ENCODE measurements at regions not wholly inside any gene's neighbourhood (a gene's known extent, or its start where the extent isn't known, plus 50 kb on each side); places are given as distances from the start of the nearest gene placed in this dataset.

GRCh38 chr6:40302856-40303454 lies 284.2 kb downstream of the LRFN2 start:
- H3K27me3 ChIP-seq (replicated peaks; ENCODE audit: insufficient read depth, low read depth, low read length, poor library complexity): no peaks in the 10 kb centered on the region
- ChIA-PET CTCF (no interaction called here), POLR2A (ENCODE audit: low non-redundant PET) (no interaction called here)
- H3K36me3 ChIP-seq (ENCODE audit: insufficient read depth, low read length, poor library complexity, severe bottlenecking): no peaks in the 10 kb centered on the region
- intact Hi-C loops (cut with micrococcal nuclease; ENCODE audit: unreplicated experiment): no loop called here
- H3K4me1 ChIP-seq (ENCODE audit: insufficient read depth, low read length, poor library complexity, severe bottlenecking): no peaks in the 10 kb centered on the region
- DNase-seq (ENCODE audit: low spot score): no peak
- BruUV-seq (replicated peaks): no TSS peak
- H3K4me3 ChIP-seq (ENCODE audit: low read depth, low read length, poor library complexity, severe bottlenecking): no peak overlapping the region
- TF ChIP-seq EZH2 (IDR thresholded peaks at IDR 0.05; ENCODE audit: borderline replicate concordance, low read depth, low read length, poor library complexity, severe bottlenecking) (no peak), CTCF (conservative IDR thresholded peaks at IDR 0.05; ENCODE audit: low read depth, low read length) (no peak)
- H3K9me3 ChIP-seq (ENCODE audit: low read depth, low read length, poor library complexity, severe bottlenecking): peaks cover 5% of the 10 kb centered on the region
- H3K27ac ChIP-seq (ENCODE audit: low read depth, low read length, poor library complexity, severe bottlenecking): no peak overlapping the region

- Histone ChIP-seq H3K36me3 (ENCODE audit: insufficient read depth, low read length, poor library complexity, severe bottlenecking) (no peaks in the 10 kb centered on the region), H3K4me3 (ENCODE audit: low read depth, low read length, poor library complexity, severe bottlenecking) (no peak overlapping the region), H3K27ac (ENCODE audit: low read depth, low read length, poor library complexity, severe bottlenecking) (no peak overlapping the region), H3K9me3 (ENCODE audit: low read depth, low read length, poor library complexity, severe bottlenecking) (peaks cover 12% of the 10 kb centered on the region), H3K27me3 (replicated peaks; ENCODE audit: insufficient read depth, low read depth, low read length, poor library complexity) (no peaks in the 10 kb centered on the region), H3K4me1 (ENCODE audit: insufficient read depth, low read length, poor library complexity, severe bottlenecking) (no peaks in the 10 kb centered on the region)
- no peak for DNase-seq (ENCODE audit: low spot score)
- intact Hi-C loops (cut with micrococcal nuclease; ENCODE audit: unreplicated experiment): no loop called here
- no TSS peak for BruUV-seq (replicated peaks)
- CTCF ChIA-PET: no interaction called here
- POLR2A ChIA-PET (ENCODE audit: low non-redundant PET): no interaction called here
- TF ChIP-seq CTCF (conservative IDR thresholded peaks at IDR 0.05; ENCODE audit: low read depth, low read length): no peak
- no peak for TF ChIP-seq EZH2 (IDR thresholded peaks at IDR 0.05; ENCODE audit: borderline replicate concordance, low read depth, low read length, poor library complexity, severe bottlenecking)
Observed at GRCh38 chr6:40299681-40300080, 287.5 kb downstream of the LRFN2 start.

GRCh38 chr6:40298207-40298606 lies 289.0 kb downstream of the LRFN2 start:
- POLR2A ChIA-PET (ENCODE audit: low non-redundant PET): no interaction called here
- no peak for TF ChIP-seq EZH2 (IDR thresholded peaks at IDR 0.05; ENCODE audit: borderline replicate concordance, low read depth, low read length, poor library complexity, severe bottlenecking)
- TF ChIP-seq CTCF (conservative IDR thresholded peaks at IDR 0.05; ENCODE audit: low read depth, low read length): no peak
- no peak for DNase-seq (ENCODE audit: low spot score)
- Histone ChIP-seq H3K27ac (ENCODE audit: low read depth, low read length, poor library complexity, severe bottlenecking) (no peak overlapping the region), H3K27me3 (replicated peaks; ENCODE audit: insufficient read depth, low read depth, low read length, poor library complexity) (no peaks in the 10 kb centered on the region), H3K36me3 (ENCODE audit: insufficient read depth, low read length, poor library complexity, severe bottlenecking) (no peaks in the 10 kb centered on the region), H3K9me3 (ENCODE audit: low read depth, low read length, poor library complexity, severe bottlenecking) (peaks cover 12% of the 10 kb centered on the region), H3K4me1 (ENCODE audit: insufficient read depth, low read length, poor library complexity, severe bottlenecking) (no peaks in the 10 kb centered on the region), H3K4me3 (ENCODE audit: low read depth, low read length, poor library complexity, severe bottlenecking) (no peak overlapping the region)
- CTCF ChIA-PET: no interaction called here
- BruUV-seq (replicated peaks): no TSS peak
- intact Hi-C loops (cut with micrococcal nuclease; ENCODE audit: unreplicated experiment): no loop called here

All from A673 (cell line).